Fibroblast of lung (primary cell): ENCODE measurements at regions not wholly inside any gene's neighbourhood (a gene's known extent, or its start where the extent isn't known, plus 50 kb on each side); places are given as distances from the start of the nearest gene placed in this dataset.

Experiments used
- EZH2 ChIP-seq: IDR thresholded peaks from 2 replicates; pipeline ENCODE4 v1.5.1; 2012; ENCODE audit warnings: low read length, control low read depth, mild to moderate bottlenecking; ENCODE audit errors: missing control alignments
- TF ChIP-seq, protein P1 (sequence below), 2 donors: IDR thresholded peaks in 1 of 2; conservative IDR thresholded peaks in 1 of 2; 1 replicate in 1 of 2; 2 replicates in 1 of 2; pipeline ENCODE4 v1.5.1; 2011 to 2012; ENCODE audit warnings: low read length in 2 of 2, control low read depth in 1 of 2, inconsistent platforms in 1 of 2, low read depth in 1 of 2, mild to moderate bottlenecking in 1 of 2

DNA sequence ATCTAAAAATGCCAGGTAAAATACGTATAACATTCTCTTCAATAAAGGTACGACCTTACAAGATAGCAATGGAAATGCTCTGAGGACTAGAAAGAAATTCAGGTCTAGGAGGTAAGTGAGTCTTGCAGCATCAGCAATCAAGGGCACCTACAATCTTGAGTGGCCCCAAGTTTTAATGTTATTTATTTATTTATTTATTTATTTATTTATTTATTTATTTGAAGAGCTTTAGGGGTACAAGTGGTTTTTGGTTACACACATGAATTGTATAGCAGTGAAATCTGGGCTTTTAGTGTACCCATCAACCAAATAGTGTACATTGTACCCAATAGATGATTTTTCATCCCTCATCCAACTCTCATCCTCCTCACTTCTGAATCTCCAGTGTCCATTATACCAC is 574.0 kb upstream of the POU3F2 start:
- TF ChIP-seq, protein P1, sequence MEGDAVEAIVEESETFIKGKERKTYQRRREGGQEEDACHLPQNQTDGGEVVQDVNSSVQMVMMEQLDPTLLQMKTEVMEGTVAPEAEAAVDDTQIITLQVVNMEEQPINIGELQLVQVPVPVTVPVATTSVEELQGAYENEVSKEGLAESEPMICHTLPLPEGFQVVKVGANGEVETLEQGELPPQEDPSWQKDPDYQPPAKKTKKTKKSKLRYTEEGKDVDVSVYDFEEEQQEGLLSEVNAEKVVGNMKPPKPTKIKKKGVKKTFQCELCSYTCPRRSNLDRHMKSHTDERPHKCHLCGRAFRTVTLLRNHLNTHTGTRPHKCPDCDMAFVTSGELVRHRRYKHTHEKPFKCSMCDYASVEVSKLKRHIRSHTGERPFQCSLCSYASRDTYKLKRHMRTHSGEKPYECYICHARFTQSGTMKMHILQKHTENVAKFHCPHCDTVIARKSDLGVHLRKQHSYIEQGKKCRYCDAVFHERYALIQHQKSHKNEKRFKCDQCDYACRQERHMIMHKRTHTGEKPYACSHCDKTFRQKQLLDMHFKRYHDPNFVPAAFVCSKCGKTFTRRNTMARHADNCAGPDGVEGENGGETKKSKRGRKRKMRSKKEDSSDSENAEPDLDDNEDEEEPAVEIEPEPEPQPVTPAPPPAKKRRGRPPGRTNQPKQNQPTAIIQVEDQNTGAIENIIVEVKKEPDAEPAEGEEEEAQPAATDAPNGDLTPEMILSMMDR (conservative IDR thresholded peaks at IDR 0.05 in 1 of 2, IDR thresholded peaks at IDR 0.05 in 1 of 2; ENCODE audit: low read depth in 1 of 2, low read length in 2 of 2): no peak
- TF ChIP-seq EZH2: no peak
